HFFc6 (cell line): ENCODE measurements at regions not wholly inside any gene's neighbourhood (a gene's known extent, or its start where the extent isn't known, plus 50 kb on each side); places are given as distances from the start of the nearest gene placed in this dataset.

ENCODE experiments used
- DNase-seq: peaks from one replicate; pipeline ENCODE4 v3.0.0-alpha.2; 2018
- H3K27ac Mint-ChIP-seq: 2 replicates; pipeline ENCODE4 v1.8.0; 2020; ENCODE audit warnings: mild to moderate bottlenecking, mixed read lengths
- H3K27me3 Mint-ChIP-seq: 2 replicates; pipeline ENCODE4 v1.8.0; 2021; ENCODE audit warnings: mild to moderate bottlenecking, moderate library complexity, mixed read lengths; ENCODE audit not compliant: insufficient read depth
- H3K36me3 Mint-ChIP-seq: 2 replicates; pipeline ENCODE4 v1.8.0; 2021; ENCODE audit warnings: low read depth, mixed read lengths
- H3K4me1 Mint-ChIP-seq: 2 replicates; pipeline ENCODE4 v1.8.0; 2020; ENCODE audit warnings: low read depth, mixed read lengths
- H3K4me3 Mint-ChIP-seq: 2 replicates; pipeline ENCODE4 v1.8.0; 2020; ENCODE audit warnings: mild to moderate bottlenecking, moderate library complexity, mixed read lengths
- H3K9me3 Mint-ChIP-seq: 2 replicates; pipeline ENCODE4 v1.8.0; 2020; ENCODE audit warnings: mild to moderate bottlenecking, mixed read lengths
- CTCF ChIP-seq: fragments of 200-600 bp; sonication (generic); IDR thresholded peaks from 2 replicates; pipeline ENCODE4 v1.5.0; 2021; ENCODE audit warnings: antibody characterized with exemption, mild to moderate bottlenecking

DNA sequence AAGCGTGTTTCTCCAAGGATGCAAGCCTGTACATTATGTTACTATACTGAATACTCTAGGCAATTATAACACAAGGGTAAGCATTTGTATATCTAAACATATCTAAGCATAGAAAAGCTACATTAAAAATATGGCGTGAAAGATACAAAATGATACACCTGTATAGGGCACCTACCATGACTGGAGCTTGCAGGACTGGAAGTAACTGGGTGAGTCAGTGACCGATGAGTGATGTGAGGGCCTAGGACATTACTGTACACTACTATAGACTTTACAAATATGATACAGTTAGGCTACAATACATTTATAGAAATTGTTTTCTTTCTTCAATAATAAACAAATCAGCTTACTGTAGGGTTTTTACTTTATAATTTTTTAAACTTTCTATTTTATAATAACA lies 1127.2 kb upstream of the LRRN3 start:
- no peak for TF ChIP-seq CTCF
- no peak overlapping the region for H3K4me3 Mint-ChIP-seq
- H3K27me3 Mint-ChIP-seq, result peaks cover 3% of the 10 kb centered on the region; the same call in 1 of the 2 replicates
- H3K27ac Mint-ChIP-seq, result no peak overlapping the region
- H3K36me3 Mint-ChIP-seq, result no peaks in the 10 kb centered on the region
- DNase-seq, result no peak
- H3K9me3 Mint-ChIP-seq, result no peaks in the 10 kb centered on the region
- H3K4me1 Mint-ChIP-seq, result peaks cover 22% of the 10 kb centered on the region

DNA sequence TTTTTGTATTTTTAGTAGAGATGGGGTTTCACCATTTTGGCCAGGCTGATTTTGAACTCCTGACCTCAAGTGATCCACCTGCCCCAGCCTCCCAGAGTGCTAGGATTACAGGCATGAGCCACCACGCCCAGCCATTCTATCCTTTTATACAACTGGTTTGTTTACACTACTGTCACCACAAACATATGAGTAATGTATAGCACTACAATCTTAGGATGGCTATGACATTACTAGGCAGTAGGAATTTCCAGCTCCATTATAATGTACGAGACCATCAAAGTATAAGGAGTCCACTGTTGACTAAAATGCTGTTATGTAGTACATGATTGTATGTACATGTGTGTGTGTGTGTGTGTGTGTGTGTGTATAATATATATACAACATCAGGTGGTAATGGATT lies 1126.1 kb upstream of the LRRN3 start:
- DNase-seq, result peak; percentile 13
- Mint-ChIP-seq H3K27me3 (peaks cover 3% of the 10 kb centered on the region; the same call in 1 of the 2 replicates), H3K9me3 (no peaks in the 10 kb centered on the region), H3K27ac (no peak overlapping the region; the same call in 1 of the 2 replicates), H3K4me1 (peaks cover 22% of the 10 kb centered on the region), H3K4me3 (no peak overlapping the region), H3K36me3 (no peaks in the 10 kb centered on the region)
- no peak for TF ChIP-seq CTCF

DNA sequence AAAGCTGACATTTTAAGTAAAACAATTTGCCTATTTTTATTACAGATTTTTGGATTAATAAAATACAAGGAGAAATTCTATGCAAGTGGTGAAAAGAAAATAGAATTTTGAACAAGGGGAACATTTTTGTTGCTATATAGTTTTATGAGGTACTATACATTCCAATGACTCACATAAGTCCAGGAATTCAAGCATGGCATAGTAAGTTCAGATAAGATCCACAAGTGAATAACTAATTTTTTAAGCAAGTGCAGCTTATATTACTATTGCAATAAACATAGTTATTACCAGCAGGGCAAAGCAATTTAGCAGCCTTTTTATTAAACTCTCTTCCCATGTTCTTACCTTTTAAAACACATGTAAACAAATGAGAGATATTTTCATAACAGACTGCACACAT lies 1123.5 kb upstream of the LRRN3 start:
- Mint-ChIP-seq H3K4me3 (no peak overlapping the region), H3K27ac (no peak overlapping the region), H3K4me1 (peaks cover 22% of the 10 kb centered on the region), H3K9me3 (no peaks in the 10 kb centered on the region), H3K36me3 (no peaks in the 10 kb centered on the region), H3K27me3 (peaks cover 2% of the 10 kb centered on the region; the same call in 1 of the 2 replicates)
- TF ChIP-seq CTCF, result no peak
- no peak for DNase-seq

DNA sequence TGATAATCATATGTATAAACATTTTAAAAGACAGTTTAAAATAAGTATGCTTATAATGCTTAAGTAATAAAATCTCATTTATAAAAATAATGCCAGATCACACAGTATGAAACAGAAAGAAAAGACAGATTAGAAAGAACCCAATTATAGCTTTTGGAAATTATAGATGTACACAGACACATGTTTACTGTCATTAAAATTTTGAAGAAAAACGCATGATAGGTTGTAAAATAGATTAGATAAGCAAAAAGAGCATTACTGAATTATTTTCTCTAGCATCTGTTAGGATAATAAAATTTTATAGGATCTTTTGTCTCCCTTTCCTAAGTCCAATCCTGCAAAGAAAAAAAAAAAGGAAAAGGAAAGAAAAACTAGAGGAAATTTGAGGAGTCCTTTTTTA lies 1107.3 kb upstream of the LRRN3 start:
- H3K4me3 Mint-ChIP-seq, result no peak overlapping the region
- no peak for TF ChIP-seq CTCF
- DNase-seq, result no peak
- peaks cover 7% of the 10 kb centered on the region for H3K9me3 Mint-ChIP-seq
- H3K27ac Mint-ChIP-seq, result no peak overlapping the region
- peaks cover 14% of the 10 kb centered on the region for H3K4me1 Mint-ChIP-seq
- H3K36me3 Mint-ChIP-seq, result peaks cover 8% of the 10 kb centered on the region; the same call in 1 of the 2 replicates
- peaks cover 1% of the 10 kb centered on the region for H3K27me3 Mint-ChIP-seq

DNA sequence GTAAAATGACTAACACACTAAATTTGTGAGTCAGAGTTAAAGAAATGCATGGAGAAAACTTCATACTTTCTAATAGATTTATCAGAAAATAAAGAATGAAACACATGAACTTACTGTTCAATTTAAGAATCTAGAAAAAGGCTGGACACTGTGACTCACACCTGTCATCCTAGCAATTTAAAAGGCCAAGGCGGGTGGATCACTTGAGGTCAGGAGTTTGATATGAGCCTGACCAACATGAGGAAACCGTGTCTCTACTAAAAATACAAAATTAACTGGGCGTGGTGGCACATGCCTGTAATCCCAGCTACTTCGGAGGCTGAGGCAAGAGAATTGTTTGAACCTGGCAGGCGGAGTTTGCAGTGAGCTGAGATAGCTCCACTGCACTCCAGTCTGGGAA lies 1106.2 kb upstream of the LRRN3 start:
- peak; percentile 21 for DNase-seq
- Mint-ChIP-seq H3K9me3 (peaks cover 7% of the 10 kb centered on the region), H3K27ac (peak overlapping the region; percentile 49), H3K4me3 (peak overlapping the region; percentile 73), H3K36me3 (peaks cover 8% of the 10 kb centered on the region; the same call in 1 of the 2 replicates), H3K27me3 (peaks cover 1% of the 10 kb centered on the region), H3K4me1 (peaks cover 14% of the 10 kb centered on the region)
- TF ChIP-seq CTCF, result no peak

- Mint-ChIP-seq H3K4me1 (peaks cover 14% of the 10 kb centered on the region), H3K36me3 (peaks cover 8% of the 10 kb centered on the region; the same call in 1 of the 2 replicates), H3K4me3 (no peak overlapping the region), H3K27ac (no peak overlapping the region), H3K27me3 (peaks cover 1% of the 10 kb centered on the region), H3K9me3 (peaks cover 7% of the 10 kb centered on the region)
- no peak for DNase-seq
- no peak for TF ChIP-seq CTCF
These were observed 1104.2 kb upstream of the LRRN3 start for GRCh38 chr7:109986701-109987100.
